CD8-positive, alpha-beta memory T cell (primary cell): ENCODE measurements at regions not wholly inside any gene's neighbourhood (a gene's known extent, or its start where the extent isn't known, plus 50 kb on each side); places are given as distances from the start of the nearest gene placed in this dataset.

Experiments used
- CTCF ChIA-PET: fragments of 350-600 bp; sonication (Branson Sonifier 250); formaldehyde crosslinking; loops from one replicate; lab custom pipeline; 2021; ENCODE audit warnings: antibody characterized with exemption; lab: Charles Lee
- POLR2A ChIA-PET: fragments of 350-600 bp; sonication (Branson Sonifier 250); formaldehyde crosslinking; loops from one replicate; lab custom pipeline; 2021; ENCODE audit warnings: antibody characterized with exemption; lab: Charles Lee
- DNase-seq, 5 donors: peaks; one replicate each; pipeline versions ENCODE4 v3.0.0 to v3.0.0-alpha.2; 2020 to 2022; ENCODE audit warnings: mixed read lengths in 1 of 5
- H3K27ac ChIP-seq: one replicate; pipeline ENCODE4 v1.7.0; 2013; ENCODE audit warnings: low read depth, mild to moderate bottlenecking, low read length, moderate library complexity
- H3K27me3 ChIP-seq: 2 replicates; pipeline ENCODE4 v1.7.0; 2013; ENCODE audit warnings: low read length, mild to moderate bottlenecking; ENCODE audit not compliant: insufficient read depth, poor library complexity, severe bottlenecking
- H3K36me3 ChIP-seq: 2 replicates; pipeline ENCODE4 v1.7.0; 2013; ENCODE audit warnings: mild to moderate bottlenecking, low read length, moderate library complexity; ENCODE audit not compliant: insufficient read depth
- H3K4me1 ChIP-seq: 2 replicates; pipeline ENCODE4 v1.7.0; 2013; ENCODE audit warnings: mild to moderate bottlenecking, low read length, moderate library complexity; ENCODE audit not compliant: insufficient read depth
- H3K4me3 ChIP-seq: 2 replicates; pipeline ENCODE4 v1.7.0; 2013; ENCODE audit warnings: mild to moderate bottlenecking, low read length
- H3K9me3 ChIP-seq: 2 replicates; pipeline ENCODE4 v1.7.0; 2013; ENCODE audit warnings: mild to moderate bottlenecking, low read length
- H3K27ac Mint-ChIP-seq, 8 donors: one replicate each; pipeline ENCODE4 v1.8.0; 2020 to 2021; ENCODE audit warnings: mixed read lengths in 8 of 8, mild to moderate bottlenecking in 6 of 8, inconsistent platforms in 3 of 8, moderate library complexity in 3 of 8
- H3K27me3 Mint-ChIP-seq, 2 donors: one replicate each; pipeline ENCODE4 v1.8.0; 2020 to 2021; ENCODE audit warnings: mixed read lengths in 2 of 2, mild to moderate bottlenecking in 1 of 2, moderate library complexity in 1 of 2
- H3K36me3 Mint-ChIP-seq, 3 donors: one replicate each; pipeline ENCODE4 v1.8.0; 2020 to 2021; ENCODE audit warnings: mixed read lengths in 3 of 3, inconsistent platforms in 1 of 3, mild to moderate bottlenecking in 1 of 3
- H3K4me1 Mint-ChIP-seq, 3 donors: one replicate each; pipeline ENCODE4 v1.8.0; 2020 to 2021; ENCODE audit warnings: mixed read lengths in 3 of 3, inconsistent platforms in 1 of 3, mild to moderate bottlenecking in 1 of 3
- H3K4me3 Mint-ChIP-seq, 7 donors: one replicate each; pipeline ENCODE4 v1.8.0; 2020 to 2021; ENCODE audit warnings: mixed read lengths in 7 of 7, mild to moderate bottlenecking in 6 of 7, moderate library complexity in 4 of 7, inconsistent platforms in 2 of 7
- H3K9me3 Mint-ChIP-seq, 5 donors: one replicate each; pipeline ENCODE4 v1.8.0; 2020 to 2022; ENCODE audit warnings: mixed read lengths in 5 of 5, mild to moderate bottlenecking in 3 of 5, moderate library complexity in 2 of 5, inconsistent platforms in 1 of 5

- no peak for DNase-seq
- no peaks in the 10 kb centered on the region for H3K9me3 ChIP-seq
- no peak overlapping the region for H3K4me3 ChIP-seq
- CTCF ChIA-PET: interaction anchor here (3.0 kb wide), 1 partner anchor 12 kb away, joined by 10 read pairs; no protein-coding TSS in a partner anchor
- H3K4me1 Mint-ChIP-seq: no peaks in the 10 kb centered on the region
- no peaks in the 10 kb centered on the region for H3K27me3 ChIP-seq
- no peaks in the 10 kb centered on the region for H3K36me3 ChIP-seq
- H3K27ac Mint-ChIP-seq: no peak overlapping the region
- H3K9me3 Mint-ChIP-seq: peaks cover 0 to 1% (median 0%) of the 10 kb centered on the region in 5 donors
- peaks cover 6 to 9% of the 10 kb centered on the region in 2 donors for H3K27me3 Mint-ChIP-seq
- H3K4me1 ChIP-seq: no peaks in the 10 kb centered on the region
- peaks cover 0 to 5% (median 0%) of the 10 kb centered on the region in 3 donors for H3K36me3 Mint-ChIP-seq
- no peak overlapping the region for H3K4me3 Mint-ChIP-seq
- POLR2A ChIA-PET: no interaction called here
- H3K27ac ChIP-seq: no peak overlapping the region
These were observed 364.4 kb upstream of the ARHGEF26 start for GRCh38 chr3:153756816-153757215.

GRCh38 chr3:153757839-153758238 lies 363.4 kb upstream of the ARHGEF26 start:
- CTCF ChIA-PET: interaction anchor here (3.0 kb wide), 1 partner anchor 11 kb away, joined by 10 read pairs; no protein-coding TSS in a partner anchor
- Mint-ChIP-seq H3K27ac (no peak overlapping the region), H3K4me3 (no peak overlapping the region)

DNA sequence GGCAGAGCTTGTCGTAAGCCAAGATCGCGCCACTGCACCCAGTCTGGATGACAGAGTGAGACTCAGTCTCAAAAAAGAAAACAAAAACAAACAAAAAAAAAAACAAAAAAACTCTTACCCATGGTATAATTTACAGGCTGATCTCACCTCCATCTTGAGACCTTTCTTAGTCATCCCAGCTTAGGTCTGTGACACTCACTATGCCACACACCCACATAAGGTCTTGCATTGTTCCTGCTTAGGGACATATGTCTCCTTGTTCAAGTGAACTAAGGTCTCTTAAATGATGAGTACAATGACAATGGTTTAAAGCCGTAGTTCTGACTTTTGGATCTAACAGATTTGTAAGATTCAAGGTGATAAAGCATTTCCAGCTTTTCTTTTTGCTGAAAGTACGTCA lies 360.2 kb upstream of the ARHGEF26 start:
- Mint-ChIP-seq H3K4me3 (no peak overlapping the region), H3K9me3 (peaks cover 0 to 1% (median 0%) of the 10 kb centered on the region in 5 donors), H3K27ac (no peak overlapping the region), H3K36me3 (no peaks in the 10 kb centered on the region), H3K27me3 (peaks cover 2 to 9% of the 10 kb centered on the region in 2 donors), H3K4me1 (no peaks in the 10 kb centered on the region)
- no peak overlapping the region for H3K27ac ChIP-seq
- H3K36me3 ChIP-seq: no peaks in the 10 kb centered on the region
- ChIA-PET CTCF (no interaction called here), POLR2A (no interaction called here)
- H3K9me3 ChIP-seq: no peaks in the 10 kb centered on the region
- no peak for DNase-seq
- H3K27me3 ChIP-seq: no peaks in the 10 kb centered on the region
- no peak overlapping the region for H3K4me3 ChIP-seq
- no peaks in the 10 kb centered on the region for H3K4me1 ChIP-seq

More at GRCh38 chr3:153757839-153758238, 363.4 kb upstream of the ARHGEF26 start:
- Histone ChIP-seq H3K9me3 (no peaks in the 10 kb centered on the region), H3K36me3 (no peaks in the 10 kb centered on the region), H3K27ac (no peak overlapping the region), H3K4me3 (no peak overlapping the region), H3K27me3 (no peaks in the 10 kb centered on the region), H3K4me1 (no peaks in the 10 kb centered on the region)
- peaks cover 0 to 1% (median 0%) of the 10 kb centered on the region in 5 donors for H3K9me3 Mint-ChIP-seq
- POLR2A ChIA-PET: interaction anchor here (0.6 kb wide), 1 partner anchor 9 kb away, joined by 3 read pairs; no protein-coding TSS in a partner anchor
- peaks cover 0 to 5% (median 0%) of the 10 kb centered on the region in 3 donors for H3K36me3 Mint-ChIP-seq
- DNase-seq: no peak
- peaks cover 6 to 9% of the 10 kb centered on the region in 2 donors for H3K27me3 Mint-ChIP-seq
- no peaks in the 10 kb centered on the region for H3K4me1 Mint-ChIP-seq

DNA sequence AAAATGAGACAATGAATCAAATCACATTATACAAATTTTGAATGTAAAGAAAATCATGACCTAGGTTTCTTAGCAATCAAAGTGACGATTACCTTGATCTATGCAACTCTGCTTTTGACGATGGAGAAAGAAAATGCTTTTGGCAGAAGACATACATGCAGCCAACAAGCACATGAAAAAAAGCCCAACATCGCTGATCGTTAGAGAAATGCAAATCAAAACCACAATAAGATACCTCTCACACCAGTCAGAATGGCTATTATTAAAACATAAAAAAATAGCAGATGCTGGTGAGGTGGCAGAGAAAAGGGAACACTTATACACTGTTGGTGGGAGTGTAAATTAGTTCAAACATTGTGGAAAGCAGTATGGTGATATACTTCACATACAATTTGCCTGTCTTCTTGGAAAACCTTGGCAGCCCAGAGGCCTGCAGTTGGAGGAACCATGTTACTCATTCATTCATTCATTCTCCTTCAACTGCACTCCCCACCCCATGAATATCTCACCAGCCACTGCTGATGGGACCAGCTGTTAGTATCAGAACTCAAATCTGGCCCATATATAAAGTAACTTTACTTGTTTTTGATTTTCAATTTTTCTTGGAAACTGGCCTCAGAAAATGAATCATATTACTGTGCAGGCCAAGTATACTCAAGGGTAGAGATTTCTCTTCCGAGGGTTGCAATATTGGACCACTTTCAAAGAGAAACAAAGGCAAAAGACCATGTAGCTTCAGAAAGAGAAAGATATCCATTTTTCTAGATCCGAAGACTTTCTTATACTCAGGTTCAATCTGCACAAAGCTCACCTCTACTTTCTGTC lies 358.6 kb upstream of the ARHGEF26 start:
- Histone ChIP-seq H3K27me3 (no peaks in the 10 kb centered on the region), H3K27ac (no peak overlapping the region), H3K4me3 (no peak overlapping the region), H3K9me3 (no peaks in the 10 kb centered on the region), H3K4me1 (no peaks in the 10 kb centered on the region), H3K36me3 (no peaks in the 10 kb centered on the region)
- ChIA-PET CTCF (interaction anchor here (0.9 to 1.4 kb wide), 2 partner anchors 133 to 720 kb away, joined by 3 to 4 read pairs; no protein-coding TSS in a partner anchor), POLR2A (no interaction called here)
- no peak for DNase-seq
- Mint-ChIP-seq H3K4me3 (no peak overlapping the region), H3K36me3 (no peaks in the 10 kb centered on the region), H3K4me1 (no peaks in the 10 kb centered on the region), H3K27ac (no peak overlapping the region), H3K9me3 (no peaks in the 10 kb centered on the region), H3K27me3 (peaks cover 0 to 2% of the 10 kb centered on the region in 2 donors)

DNA sequence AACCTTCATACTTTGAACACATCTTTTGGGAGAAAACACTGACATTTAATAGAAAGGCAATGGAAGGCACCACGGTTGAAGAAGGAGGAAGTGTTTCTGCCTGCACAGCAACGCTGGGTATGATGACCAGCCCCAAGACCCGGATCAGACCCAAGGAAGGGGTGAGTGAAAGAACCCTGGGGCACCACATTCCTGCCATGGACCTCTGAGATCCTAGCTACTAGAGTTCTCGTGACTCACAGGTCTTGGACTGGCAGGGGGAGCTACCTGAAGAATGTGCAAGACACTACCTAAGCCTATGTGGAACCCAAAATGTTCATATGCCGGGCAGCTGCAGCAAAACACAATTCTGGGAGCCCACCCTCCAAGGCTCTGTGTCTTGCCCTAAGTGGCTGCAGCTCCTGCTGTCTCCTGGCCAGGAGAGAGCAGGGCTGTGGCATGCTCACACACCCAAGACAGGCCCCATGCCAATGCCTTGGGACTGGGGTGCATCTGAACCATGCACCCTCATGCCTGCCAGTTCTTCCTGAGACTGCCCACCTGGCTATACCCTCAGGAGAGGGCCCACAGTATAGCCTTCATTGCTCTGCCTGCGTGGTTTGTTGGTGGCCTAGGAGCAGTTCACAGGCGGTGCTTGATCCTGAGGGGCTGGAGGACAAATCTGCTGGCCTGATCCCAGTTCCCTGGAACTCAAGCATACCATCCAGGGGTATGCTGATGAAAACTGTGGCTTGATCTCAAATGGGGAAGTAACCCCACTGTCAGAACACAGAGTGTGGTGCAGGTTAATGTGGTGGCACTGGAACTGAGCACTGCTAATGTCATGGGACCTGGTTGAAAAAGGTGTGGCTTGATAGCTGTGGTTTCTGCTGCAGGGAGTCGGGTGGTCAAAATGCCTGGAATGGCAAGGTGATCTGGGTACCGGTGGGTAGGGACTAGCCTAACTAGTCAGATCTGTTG lies 353.3 kb upstream of the ARHGEF26 start:
- Histone ChIP-seq H3K4me3 (no peak overlapping the region), H3K9me3 (peaks cover 3% of the 10 kb centered on the region), H3K36me3 (no peaks in the 10 kb centered on the region), H3K4me1 (no peaks in the 10 kb centered on the region), H3K27me3 (no peaks in the 10 kb centered on the region), H3K27ac (no peak overlapping the region)
- POLR2A ChIA-PET: no interaction called here
- peaks cover 0 to 6% (median 0%) of the 10 kb centered on the region in 3 donors for H3K36me3 Mint-ChIP-seq
- H3K27ac Mint-ChIP-seq: peak overlapping the region in 2 of 8 donors; percentile 21 to 27
- no peak for DNase-seq
- H3K9me3 Mint-ChIP-seq: peaks cover 5 to 17% (median 11%) of the 10 kb centered on the region in 5 donors
- no peak overlapping the region for H3K4me3 Mint-ChIP-seq
- peaks cover 0 to 5% (median 2%) of the 10 kb centered on the region in 3 donors for H3K4me1 Mint-ChIP-seq
- H3K27me3 Mint-ChIP-seq: peaks cover 3 to 28% of the 10 kb centered on the region in 2 donors
- CTCF ChIA-PET: interaction anchor here (0.5 to 2.9 kb wide), 12 partner anchors 11 to 741 kb away, joined by 3 to 14 read pairs (median 8); no protein-coding TSS in a partner anchor

- H3K9me3 ChIP-seq: peaks cover 3% of the 10 kb centered on the region
- Mint-ChIP-seq H3K9me3 (peaks cover 5 to 17% (median 11%) of the 10 kb centered on the region in 5 donors), H3K27me3 (peaks cover 5 to 30% of the 10 kb centered on the region in 2 donors), H3K27ac (peak overlapping the region in 1 of 8 donors; percentile 51), H3K4me3 (no peak overlapping the region), H3K4me1 (peaks cover 0 to 5% (median 2%) of the 10 kb centered on the region in 3 donors), H3K36me3 (peaks cover 0 to 6% (median 0%) of the 10 kb centered on the region in 3 donors)
- peak; percentile 25 to 57 (median 45) for DNase-seq
- H3K36me3 ChIP-seq: no peaks in the 10 kb centered on the region
- ChIA-PET POLR2A (no interaction called here), CTCF (interaction anchor here (0.5 to 2.6 kb wide), 16 partner anchors 12 to 742 kb away, joined by 3 to 14 read pairs (median 6); no protein-coding TSS in a partner anchor)
- no peaks in the 10 kb centered on the region for H3K4me1 ChIP-seq
- no peak overlapping the region for H3K27ac ChIP-seq
- no peak overlapping the region for H3K4me3 ChIP-seq
- H3K27me3 ChIP-seq: no peaks in the 10 kb centered on the region
These were observed 352.4 kb upstream of the ARHGEF26 start for GRCh38 chr3:153768561-153769469.

DNA sequence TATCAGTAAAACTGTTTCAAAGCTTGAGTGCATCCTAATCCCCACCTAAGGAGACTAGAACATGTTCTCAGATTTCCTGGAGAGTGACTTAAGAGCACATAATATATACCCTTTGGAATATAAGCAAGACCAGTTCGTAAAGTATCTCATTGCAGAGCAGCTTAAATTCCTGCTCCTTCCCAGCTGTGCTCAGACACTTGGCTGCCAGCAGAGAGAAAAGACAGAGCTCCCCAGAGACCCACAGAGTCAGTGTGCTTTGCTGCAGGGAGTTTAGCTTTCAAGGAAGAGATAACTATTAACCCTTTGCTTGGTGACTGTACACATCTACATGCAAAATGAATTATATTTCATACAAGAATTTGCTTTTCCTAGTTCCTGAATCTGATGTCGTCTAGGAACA lies 338.1 kb upstream of the ARHGEF26 start:
- Mint-ChIP-seq H3K27ac (no peak overlapping the region), H3K36me3 (no peaks in the 10 kb centered on the region), H3K4me1 (no peaks in the 10 kb centered on the region), H3K27me3 (peaks cover 7 to 17% of the 10 kb centered on the region in 2 donors), H3K9me3 (no peaks in the 10 kb centered on the region), H3K4me3 (no peak overlapping the region)
- no peaks in the 10 kb centered on the region for H3K27me3 ChIP-seq
- H3K27ac ChIP-seq: no peak overlapping the region
- ChIA-PET POLR2A (no interaction called here), CTCF (no interaction called here)
- no peaks in the 10 kb centered on the region for H3K4me1 ChIP-seq
- no peaks in the 10 kb centered on the region for H3K36me3 ChIP-seq
- no peak overlapping the region for H3K4me3 ChIP-seq
- DNase-seq: no peak
- H3K9me3 ChIP-seq: no peaks in the 10 kb centered on the region
